ENCODE measurements at regions not wholly inside any gene's neighbourhood (a gene's known extent, or its start where the extent isn't known, plus 50 kb on each side); places are given as distances from the start of the nearest gene placed in this dataset.

DNA sequence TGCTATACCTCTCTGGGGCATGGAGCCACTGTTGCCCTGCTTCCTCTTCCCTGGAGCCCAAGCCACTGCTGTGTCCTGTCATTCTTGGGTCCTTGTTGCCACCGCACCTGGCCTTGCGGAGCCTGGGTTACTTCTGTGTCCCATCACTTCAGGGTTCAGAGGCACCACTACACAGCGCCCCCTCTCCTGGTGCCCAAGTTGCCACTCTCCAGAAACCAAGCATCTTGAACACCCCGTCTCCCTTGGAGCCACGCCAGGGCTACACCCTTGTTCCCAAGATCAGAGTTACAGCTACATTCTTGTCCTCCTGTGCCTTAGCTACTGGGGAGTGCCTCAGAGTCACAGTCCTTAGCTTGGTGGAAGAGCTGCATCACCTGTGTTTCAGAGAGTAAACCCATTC lies 147.2 kb upstream of the CD180 start:
- no peak for DNase-seq (ENCODE audit: low read depth in 2 of 2)

- no peak for DNase-seq (ENCODE audit: low read depth in 2 of 2)
These were observed 144.9 kb upstream of the CD180 start for GRCh38 chr5:67341478-67341877.

- no peak for DNase-seq (ENCODE audit: low read depth in 2 of 2)
These were observed 142.7 kb upstream of the CD180 start for GRCh38 chr5:67339219-67339767.

DNA sequence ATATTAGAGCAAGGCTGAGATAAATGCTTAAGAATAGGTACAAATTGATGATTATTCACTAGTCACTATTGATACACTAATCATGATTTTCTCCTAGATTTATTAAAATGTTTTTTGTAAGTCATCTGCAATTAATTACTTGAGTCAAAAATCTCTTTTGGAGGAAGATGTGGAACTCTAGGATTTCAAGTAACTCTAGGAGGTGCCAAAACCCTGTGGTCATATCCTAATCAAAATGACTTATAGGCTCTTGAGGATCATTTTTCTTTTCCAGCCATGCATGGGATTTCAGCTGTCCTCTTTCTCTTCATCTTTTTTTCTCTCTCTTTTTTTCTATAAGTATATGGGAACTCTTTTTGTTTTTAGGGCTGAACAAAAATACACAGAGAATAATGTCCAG lies 141.8 kb upstream of the CD180 start:
- DNase-seq (ENCODE audit: low read depth in 2 of 2), result no peak

DNA sequence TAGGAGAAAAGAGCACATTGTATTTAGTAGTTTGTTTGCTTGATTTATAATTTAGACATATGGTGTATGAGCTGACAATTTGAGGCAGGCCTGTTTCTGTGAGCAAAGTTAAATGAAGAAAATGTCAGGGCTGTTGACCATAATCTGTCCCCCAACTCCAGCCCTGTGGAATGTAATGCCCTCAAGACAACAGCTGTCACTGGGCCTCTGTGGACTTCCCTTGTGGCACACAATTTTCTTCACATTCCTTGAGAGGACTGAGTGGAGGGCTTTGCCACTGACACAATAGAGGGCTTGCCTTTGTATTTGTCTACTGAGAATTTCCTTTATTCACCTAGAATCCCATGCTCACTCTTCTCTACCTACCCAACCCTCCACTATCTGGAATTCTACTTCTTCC lies 141.2 kb upstream of the CD180 start:
- no peak for DNase-seq (ENCODE audit: low read depth in 2 of 2)

GRCh38 chr5:67335426-67335825 lies 138.8 kb upstream of the CD180 start:
- DNase-seq (ENCODE audit: low read depth in 2 of 2), result no peak

- no peak for DNase-seq (ENCODE audit: low read depth in 2 of 2)
These were observed 137.8 kb upstream of the CD180 start for GRCh38 chr5:67334373-67334772.

GRCh38 chr5:67333171-67333570 lies 136.6 kb upstream of the CD180 start:
- DNase-seq (ENCODE audit: low read depth in 2 of 2), result no peak

DNA sequence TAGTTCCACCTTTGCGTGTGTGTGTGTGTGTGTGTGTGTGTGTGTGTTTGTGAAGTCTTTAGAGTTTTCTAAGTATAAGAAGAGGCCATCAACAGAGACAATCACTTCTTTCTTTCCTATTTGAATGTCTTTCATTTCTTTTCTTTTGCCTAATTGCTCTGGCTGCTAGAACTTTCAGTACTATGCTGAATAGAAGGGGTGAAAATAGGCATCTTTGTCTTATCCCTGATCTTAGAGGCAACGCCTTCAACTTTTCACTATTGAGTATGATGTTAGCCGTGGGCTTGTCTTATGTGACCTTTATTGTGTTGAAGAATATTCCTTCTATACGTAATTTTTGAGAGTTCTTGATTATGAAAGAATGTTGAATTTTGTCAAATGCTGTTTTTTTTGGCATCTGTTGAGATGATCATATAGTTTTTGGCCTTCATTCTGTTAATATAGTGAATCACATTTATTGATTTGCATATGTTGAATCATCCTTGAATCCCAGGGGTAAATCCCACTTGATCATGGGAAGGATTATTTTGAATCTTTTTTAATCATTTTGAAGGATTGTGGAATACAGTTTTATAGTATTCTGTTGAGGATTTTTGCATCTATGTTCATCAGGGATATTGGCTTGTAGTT lies 134.8 kb upstream of the CD180 start:
- no peak for DNase-seq (ENCODE audit: low read depth in 2 of 2)

DNA sequence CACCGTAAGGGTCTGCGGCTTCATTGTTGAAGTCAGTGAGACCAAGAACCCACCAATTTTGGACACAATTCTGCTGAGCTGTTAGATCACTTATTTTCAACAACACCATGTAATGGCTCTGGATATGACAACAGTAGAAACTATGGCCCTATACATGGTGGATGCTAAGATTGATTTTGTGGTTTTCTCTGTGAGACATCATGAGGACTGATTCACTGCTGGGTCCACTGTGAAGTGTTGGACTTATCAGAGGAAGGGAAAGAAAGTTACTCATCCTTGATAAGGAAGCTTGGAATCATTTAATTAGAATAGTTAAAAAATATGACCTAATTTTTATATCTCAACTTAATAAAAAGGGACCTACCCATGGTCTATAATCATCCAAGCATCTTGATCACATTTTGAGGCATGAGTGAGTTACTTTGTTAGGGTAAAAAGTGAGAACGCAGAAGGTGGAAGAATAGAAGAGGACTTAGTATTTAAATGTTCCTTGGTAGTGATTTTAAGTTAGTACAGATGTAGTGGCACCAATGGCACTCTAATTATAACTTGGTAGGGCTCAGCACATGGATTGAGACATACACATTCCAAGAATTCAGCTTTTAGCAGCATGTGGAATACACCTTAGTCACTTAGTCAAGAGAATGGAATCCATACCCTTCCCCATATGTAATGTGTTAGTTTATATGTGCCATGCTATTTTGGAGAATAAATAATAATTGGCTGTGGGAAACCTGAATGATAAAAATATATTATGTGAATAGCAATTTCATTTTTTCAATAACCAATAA lies 123.5 kb upstream of the CD180 start:
- no peak for DNase-seq (ENCODE audit: low read depth in 2 of 2)

DNA sequence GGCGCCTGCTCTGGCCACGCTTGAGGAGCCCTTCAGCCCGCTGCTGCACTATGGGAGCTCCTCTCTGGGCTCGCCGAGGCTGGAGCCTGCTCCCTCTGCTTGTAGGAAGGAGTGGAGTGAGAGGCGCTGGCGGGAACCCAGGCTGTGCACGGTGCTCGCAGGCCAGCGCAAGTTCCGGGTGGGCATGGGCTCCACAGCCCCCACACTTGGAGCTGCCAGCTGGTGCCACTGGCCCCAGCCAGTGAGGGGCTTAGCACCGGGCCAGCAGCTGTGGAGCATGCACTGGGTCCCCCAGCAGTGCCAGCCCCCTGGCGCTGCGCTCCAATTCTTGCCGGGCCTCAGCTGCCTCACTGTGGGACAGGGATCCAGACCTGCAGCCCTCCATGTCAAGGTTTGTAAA lies 122.1 kb upstream of the CD180 start:
- no peak for DNase-seq (ENCODE audit: low read depth in 2 of 2)

GRCh38 chr5:67317603-67318002 lies 121.0 kb upstream of the CD180 start:
- no peak for DNase-seq (ENCODE audit: low read depth in 2 of 2)

DNA sequence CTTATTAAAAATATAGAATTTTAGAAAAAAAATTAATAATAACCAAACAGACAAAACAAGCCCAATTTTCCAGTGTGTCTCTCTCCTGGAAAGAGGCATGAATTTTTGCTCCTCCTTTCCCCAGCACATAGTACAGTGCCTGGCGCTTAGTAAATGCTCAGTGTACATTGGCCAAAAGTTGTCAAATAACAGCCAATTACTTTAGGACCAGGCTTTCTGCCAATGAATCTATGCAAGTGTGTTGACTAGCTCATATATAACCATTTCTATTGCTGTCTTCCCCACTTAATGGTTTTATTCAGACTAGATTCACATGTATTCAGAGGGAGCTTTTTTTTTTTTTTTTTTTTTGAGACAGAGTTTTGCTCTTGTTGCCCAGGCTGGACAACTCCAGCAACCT lies 120.1 kb upstream of the CD180 start:
- no peak for DNase-seq (ENCODE audit: low read depth in 2 of 2)

DNA sequence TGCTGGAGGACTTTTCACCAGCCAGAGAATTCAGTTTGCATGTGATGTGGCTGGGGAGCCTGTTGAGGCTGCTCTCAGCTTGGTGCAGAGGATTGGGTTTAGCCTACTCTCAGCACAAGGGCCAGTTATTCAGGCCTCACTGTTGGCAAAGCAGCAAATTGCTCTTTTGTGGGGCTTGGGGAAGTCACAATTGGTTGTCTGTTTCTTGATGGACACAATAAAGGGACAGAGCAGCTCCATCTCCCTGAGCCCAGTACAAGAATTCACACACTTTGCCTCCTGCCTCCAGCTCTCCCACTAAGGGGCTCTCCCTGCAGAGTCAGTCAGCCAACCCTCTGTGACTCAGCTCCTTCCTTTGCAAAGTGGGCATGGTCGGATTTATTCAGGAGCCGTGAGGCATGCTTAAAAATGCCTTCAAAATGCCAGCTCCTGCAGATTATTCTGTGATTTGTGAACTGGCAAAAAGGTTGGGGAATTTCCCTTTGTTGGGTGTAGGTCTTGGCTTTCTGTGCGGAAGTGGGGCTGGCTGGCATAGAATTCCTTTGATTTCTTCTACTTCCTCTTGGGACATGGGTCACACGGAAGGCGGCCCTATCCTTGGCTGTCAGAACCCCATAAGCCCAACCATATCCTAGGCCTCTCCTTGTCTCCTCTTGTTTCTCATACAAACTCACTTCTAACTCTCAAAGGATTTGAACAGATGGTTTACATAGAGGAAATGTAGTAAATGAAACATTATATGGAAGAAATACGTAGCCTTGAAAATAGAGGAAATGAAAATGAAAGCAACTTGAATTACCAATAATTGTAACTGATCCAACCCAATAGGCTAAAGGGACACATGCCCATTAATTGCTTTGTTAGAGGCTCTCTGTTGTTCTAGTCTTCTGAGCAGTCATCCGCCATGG lies 118.7 kb upstream of the CD180 start:
- DNase-seq (ENCODE audit: low read depth in 2 of 2), result no peak

- no peak for DNase-seq (ENCODE audit: low read depth in 2 of 2)
These were observed 115.1 kb upstream of the CD180 start for GRCh38 chr5:67311701-67312100.

GRCh38 chr5:67311208-67311607 lies 114.6 kb upstream of the CD180 start:
- no peak for DNase-seq (ENCODE audit: low read depth in 2 of 2)

- DNase-seq (ENCODE audit: low read depth in 2 of 2), result no peak
These were observed 114.1 kb upstream of the CD180 start for GRCh38 chr5:67310740-67311139.

- no peak for DNase-seq (ENCODE audit: low read depth in 2 of 2)
These were observed 113.6 kb upstream of the CD180 start for GRCh38 chr5:67310169-67310568.

DNA sequence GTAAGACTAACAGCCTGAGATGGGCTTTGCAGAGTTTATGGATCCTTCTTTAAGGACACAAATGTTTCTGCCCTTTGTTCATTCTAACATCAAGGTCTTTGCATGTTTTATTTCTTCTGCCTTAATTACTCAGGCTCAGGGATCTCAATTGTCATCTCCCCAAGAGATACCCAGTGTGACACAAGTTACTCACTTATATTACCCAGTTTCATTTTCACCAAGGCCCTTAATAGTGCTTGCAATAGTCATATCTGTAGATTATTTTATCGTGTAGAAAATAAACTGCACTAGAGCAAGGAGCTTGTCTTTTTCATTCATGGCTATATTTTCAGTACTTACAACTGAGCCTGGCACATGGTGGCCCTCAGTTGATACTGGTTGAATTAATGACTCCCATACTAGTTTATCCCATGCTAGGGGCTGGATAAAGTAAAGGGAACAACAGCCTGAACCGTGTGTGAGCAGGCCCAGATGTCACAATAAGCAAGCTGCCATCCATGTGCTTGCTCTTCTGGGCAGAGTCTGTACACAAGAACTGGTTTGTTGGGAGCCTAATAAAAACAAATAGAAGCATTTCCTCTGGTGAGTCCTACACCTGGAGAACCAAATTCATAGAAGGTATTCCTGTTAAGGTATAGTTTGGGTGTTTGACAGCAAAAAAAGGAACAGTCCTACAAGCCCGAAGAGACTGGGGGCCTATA lies 112.5 kb upstream of the CD180 start:
- DNase-seq (ENCODE audit: low read depth in 2 of 2), result no peak

GRCh38 chr5:67306965-67307607 lies 110.5 kb upstream of the CD180 start:
- no peak for DNase-seq (ENCODE audit: low read depth in 2 of 2)
